ENCODE measurements at regions not wholly inside any gene's neighbourhood (a gene's known extent, or its start where the extent isn't known, plus 50 kb on each side); places are given as distances from the start of the nearest gene placed in this dataset.

- TF ChIP-seq CTCF (IDR thresholded peaks at IDR 0.05) = no peak
- no peak for TF ChIP-seq POLR2A (IDR thresholded peaks at IDR 0.05)
Observed at GRCh38 chr15:70503798-70504298, 259.5 kb downstream of the UACA start.
